GM23338 (cell line): ENCODE measurements at regions not wholly inside any gene's neighbourhood (a gene's known extent, or its start where the extent isn't known, plus 50 kb on each side); places are given as distances from the start of the nearest gene placed in this dataset.

ENCODE experiments used
- ATAC-seq: fragments of 200-7000 bp; cut with Tn5 transposase; 3 replicates; pipeline ENCODE4 v1.9.1; 2020
- DNase-seq: peaks from one replicate; pipeline ENCODE4 v3.0.0-alpha.2; 2015; ENCODE audit warnings: low spot score
- H2AFZ ChIP-seq: fragments of 200-600 bp; sonication (generic); 2 replicates; pipeline ENCODE4 v1.8.0; 2016; ENCODE audit warnings: antibody characterized with exemption, mild to moderate bottlenecking, moderate library complexity
- H3F3A ChIP-seq: fragments of 200-600 bp; sonication (generic); replicated peaks from 2 replicates; pipeline ENCODE4 v1.8.0; 2017; ENCODE audit warnings: antibody characterized with exemption, mixed run types, low read depth
- H3K27ac ChIP-seq: fragments of 200-600 bp; sonication (generic); 2 replicates; pipeline ENCODE4 v1.6.1; 2016; ENCODE audit warnings: low read depth
- H3K27me3 ChIP-seq: fragments of 200-600 bp; sonication (generic); 2 replicates; pipeline ENCODE4 v1.8.0; 2016; ENCODE audit warnings: mild to moderate bottlenecking, mixed run types, moderate library complexity; ENCODE audit not compliant: insufficient read depth
- H3K36me3 ChIP-seq: fragments of 200-600 bp; sonication (generic); 2 replicates; pipeline ENCODE4 v1.8.0; 2016; ENCODE audit warnings: mild to moderate bottlenecking; ENCODE audit not compliant: insufficient read depth
- H3K4me1 ChIP-seq: fragments of 200-600 bp; sonication (generic); 2 replicates; pipeline ENCODE4 v1.8.0; 2016; ENCODE audit warnings: mild to moderate bottlenecking, moderate library complexity; ENCODE audit not compliant: insufficient read depth
- H3K4me2 ChIP-seq: fragments of 200-600 bp; sonication (generic); 2 replicates; pipeline ENCODE4 v1.7.1; 2017; ENCODE audit warnings: mixed run types
- H3K4me3 ChIP-seq: fragments of 200-600 bp; sonication (generic); 2 replicates; pipeline ENCODE4 v1.6.1; 2016; ENCODE audit warnings: mixed run types
- H3K79me2 ChIP-seq: fragments of 200-600 bp; sonication (generic); replicated peaks from 2 replicates; pipeline ENCODE4 v1.8.0; 2017; ENCODE audit warnings: mild to moderate bottlenecking; ENCODE audit not compliant: insufficient read depth
- H3K9me2 ChIP-seq: fragments of 200-600 bp; sonication (generic); 2 replicates; pipeline ENCODE4 v1.8.0; 2017; ENCODE audit not compliant: insufficient read depth
- H4K20me1 ChIP-seq: fragments of 200-600 bp; sonication (generic); replicated peaks from 2 replicates; pipeline ENCODE4 v1.8.0; 2017; ENCODE audit warnings: mild to moderate bottlenecking; ENCODE audit not compliant: insufficient read depth
- H3K27ac Mint-ChIP-seq: 2 replicates; pipeline ENCODE4 v1.8.0; 2020; ENCODE audit warnings: inconsistent platforms, mild to moderate bottlenecking, moderate library complexity, mixed read lengths
- H3K27me3 Mint-ChIP-seq: 3 replicates; pipeline ENCODE4 v1.8.0; 2022; ENCODE audit warnings: low read depth, mild to moderate bottlenecking, moderate library complexity, mixed read lengths, inconsistent platforms; ENCODE audit not compliant: insufficient read depth, poor library complexity
- H3K36me3 Mint-ChIP-seq: 3 replicates; pipeline ENCODE4 v1.8.0; 2021; ENCODE audit warnings: low read depth, mild to moderate bottlenecking, inconsistent platforms, moderate library complexity, mixed read lengths
- H3K4me1 Mint-ChIP-seq: 3 replicates; pipeline ENCODE4 v1.8.0; 2020; ENCODE audit warnings: mild to moderate bottlenecking, inconsistent platforms, mixed read lengths
- H3K4me3 Mint-ChIP-seq: 3 replicates; pipeline ENCODE4 v1.8.0; 2021; ENCODE audit warnings: moderate library complexity, mild to moderate bottlenecking, inconsistent platforms, mixed read lengths
- H3K9me3 Mint-ChIP-seq: 3 replicates; pipeline ENCODE4 v1.8.0; 2020; ENCODE audit warnings: moderate library complexity, mild to moderate bottlenecking, inconsistent platforms, mixed read lengths
- CREB1 ChIP-seq: fragments of 250-450 bp; sonication (Bioruptor Pico); IDR thresholded peaks from 2 replicates; pipeline ENCODE4 v1.5.0; 2020; ENCODE audit warnings: low read depth, mild to moderate bottlenecking, moderate library complexity
- EZH2 ChIP-seq: fragments of 200-600 bp; sonication (generic); IDR thresholded peaks from one replicate; pipeline ENCODE4 v1.8.0; 2017; ENCODE audit warnings: antibody characterized with exemption, mild to moderate bottlenecking, low read depth; ENCODE audit not compliant: unreplicated experiment
- EZH2phosphoT487 ChIP-seq: fragments of 200-600 bp; sonication (generic); IDR thresholded peaks from one replicate; pipeline ENCODE4 v1.8.1; 2018; ENCODE audit warnings: antibody characterized with exemption; ENCODE audit not compliant: unreplicated experiment
- JUNB ChIP-seq: IDR thresholded peaks from one replicate; pipeline ENCODE4 v1.6.1; 2016; ENCODE audit warnings: antibody characterized with exemption; ENCODE audit not compliant: unreplicated experiment
- NANOG ChIP-seq: IDR thresholded peaks from 2 replicates; pipeline ENCODE4 v1.6.1; 2016; ENCODE audit warnings: antibody characterized with exemption, borderline replicate concordance
- POLR2AphosphoS5 ChIP-seq: IDR thresholded peaks from 2 replicates; pipeline ENCODE4 v1.6.1; 2016; ENCODE audit warnings: antibody characterized with exemption, low read depth
- STAT1 ChIP-seq: IDR thresholded peaks from one replicate; pipeline ENCODE4 v1.6.1; 2016; ENCODE audit warnings: antibody characterized with exemption; ENCODE audit not compliant: unreplicated experiment
- ZNF114 ChIP-seq: fragments of 250-450 bp; sonication (Bioruptor Pico); IDR thresholded peaks from 2 replicates; pipeline ENCODE4 v1.5.0; 2020; ENCODE audit warnings: mild to moderate bottlenecking, moderate library complexity
- ZNF331 ChIP-seq: fragments of 250-450 bp; sonication (Bioruptor Pico); IDR thresholded peaks from 2 replicates; pipeline ENCODE4 v1.5.0; 2020; ENCODE audit warnings: low read depth, mild to moderate bottlenecking, moderate library complexity
- TF ChIP-seq, protein P1 (sequence below): IDR thresholded peaks from one replicate; pipeline ENCODE4 v1.6.1; 2018; ENCODE audit warnings: antibody characterized with exemption; ENCODE audit not compliant: unreplicated experiment
- TF ChIP-seq, protein P2 (sequence below): IDR thresholded peaks from 2 replicates; pipeline ENCODE4 v1.6.1; 2016; ENCODE audit warnings: antibody characterized with exemption
- TF ChIP-seq, protein P3 (sequence below), 2 experiments: fragments of 200-600 bp in 1 of 2; sonication (generic) in 1 of 2; conservative IDR thresholded peaks; 2 replicates each; pipeline versions ENCODE4 v1.5.1 to v1.6.1; 2016 to 2017; ENCODE audit warnings: antibody characterized with exemption in 2 of 2, low read depth in 2 of 2, mild to moderate bottlenecking in 2 of 2, moderate library complexity in 1 of 2
- TF ChIP-seq, protein P4 (sequence below): fragments of 250-450 bp; sonication (Bioruptor Pico); IDR thresholded peaks from 2 replicates; pipeline ENCODE4 v1.5.0; 2020; ENCODE audit warnings: mild to moderate bottlenecking, moderate library complexity

DNA sequence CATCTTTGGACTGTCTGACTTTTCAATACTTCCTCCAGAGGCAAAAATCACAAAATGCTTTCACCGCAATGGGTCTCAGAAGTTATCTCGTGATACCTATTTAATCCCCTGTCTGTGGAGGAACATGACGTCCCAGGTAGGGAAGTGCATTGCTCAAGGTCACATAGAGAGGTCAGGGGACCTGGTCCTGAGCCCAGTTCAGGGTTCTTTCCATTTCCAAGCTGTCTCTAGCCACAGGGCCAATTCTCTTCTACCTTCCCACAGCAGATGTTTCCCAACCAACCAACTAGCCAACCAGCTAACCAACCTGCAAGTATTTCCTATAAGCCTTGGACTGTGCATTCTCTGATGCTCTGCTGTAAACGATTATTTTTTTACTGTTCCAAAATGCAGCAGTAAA lies 122.2 kb upstream of the DLG1 start:
- ATAC-seq, result no peak

More for the DNA sequence above, 122.2 kb upstream of the DLG1 start:
- peaks cover 16% of the 10 kb centered on the region for H3K4me1 Mint-ChIP-seq
- H3K9me3 Mint-ChIP-seq, result no peaks in the 10 kb centered on the region
- no peaks in the 10 kb centered on the region for H3K27me3 ChIP-seq
- no peak overlapping the region for H3K4me2 ChIP-seq
- H3K27ac ChIP-seq, result no peak overlapping the region
- H3F3A ChIP-seq, result no peaks in the 10 kb centered on the region
- H4K20me1 ChIP-seq, result no peaks in the 10 kb centered on the region
- H3K4me1 ChIP-seq, result peaks cover 8% of the 10 kb centered on the region
- DNase-seq, result no peak
- no peaks in the 10 kb centered on the region for H3K9me2 ChIP-seq
- TF ChIP-seq, protein P1, sequence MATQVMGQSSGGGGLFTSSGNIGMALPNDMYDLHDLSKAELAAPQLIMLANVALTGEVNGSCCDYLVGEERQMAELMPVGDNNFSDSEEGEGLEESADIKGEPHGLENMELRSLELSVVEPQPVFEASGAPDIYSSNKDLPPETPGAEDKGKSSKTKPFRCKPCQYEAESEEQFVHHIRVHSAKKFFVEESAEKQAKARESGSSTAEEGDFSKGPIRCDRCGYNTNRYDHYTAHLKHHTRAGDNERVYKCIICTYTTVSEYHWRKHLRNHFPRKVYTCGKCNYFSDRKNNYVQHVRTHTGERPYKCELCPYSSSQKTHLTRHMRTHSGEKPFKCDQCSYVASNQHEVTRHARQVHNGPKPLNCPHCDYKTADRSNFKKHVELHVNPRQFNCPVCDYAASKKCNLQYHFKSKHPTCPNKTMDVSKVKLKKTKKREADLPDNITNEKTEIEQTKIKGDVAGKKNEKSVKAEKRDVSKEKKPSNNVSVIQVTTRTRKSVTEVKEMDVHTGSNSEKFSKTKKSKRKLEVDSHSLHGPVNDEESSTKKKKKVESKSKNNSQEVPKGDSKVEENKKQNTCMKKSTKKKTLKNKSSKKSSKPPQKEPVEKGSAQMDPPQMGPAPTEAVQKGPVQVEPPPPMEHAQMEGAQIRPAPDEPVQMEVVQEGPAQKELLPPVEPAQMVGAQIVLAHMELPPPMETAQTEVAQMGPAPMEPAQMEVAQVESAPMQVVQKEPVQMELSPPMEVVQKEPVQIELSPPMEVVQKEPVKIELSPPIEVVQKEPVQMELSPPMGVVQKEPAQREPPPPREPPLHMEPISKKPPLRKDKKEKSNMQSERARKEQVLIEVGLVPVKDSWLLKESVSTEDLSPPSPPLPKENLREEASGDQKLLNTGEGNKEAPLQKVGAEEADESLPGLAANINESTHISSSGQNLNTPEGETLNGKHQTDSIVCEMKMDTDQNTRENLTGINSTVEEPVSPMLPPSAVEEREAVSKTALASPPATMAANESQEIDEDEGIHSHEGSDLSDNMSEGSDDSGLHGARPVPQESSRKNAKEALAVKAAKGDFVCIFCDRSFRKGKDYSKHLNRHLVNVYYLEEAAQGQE, result no peak
- TF ChIP-seq ZNF114 (CRISPR knock-in tag), result no peak
- TF ChIP-seq EZH2phosphoT487, result no peak
- TF ChIP-seq, protein P2, sequence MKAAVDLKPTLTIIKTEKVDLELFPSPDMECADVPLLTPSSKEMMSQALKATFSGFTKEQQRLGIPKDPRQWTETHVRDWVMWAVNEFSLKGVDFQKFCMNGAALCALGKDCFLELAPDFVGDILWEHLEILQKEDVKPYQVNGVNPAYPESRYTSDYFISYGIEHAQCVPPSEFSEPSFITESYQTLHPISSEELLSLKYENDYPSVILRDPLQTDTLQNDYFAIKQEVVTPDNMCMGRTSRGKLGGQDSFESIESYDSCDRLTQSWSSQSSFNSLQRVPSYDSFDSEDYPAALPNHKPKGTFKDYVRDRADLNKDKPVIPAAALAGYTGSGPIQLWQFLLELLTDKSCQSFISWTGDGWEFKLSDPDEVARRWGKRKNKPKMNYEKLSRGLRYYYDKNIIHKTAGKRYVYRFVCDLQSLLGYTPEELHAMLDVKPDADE, result no peak
- TF ChIP-seq STAT1, result no peak
- TF ChIP-seq POLR2AphosphoS5, result no peak
- TF ChIP-seq CREB1 (CRISPR knock-in tag), result no peak
- no peak for TF ChIP-seq EZH2
- TF ChIP-seq JUNB, result no peak
- no peak for TF ChIP-seq NANOG
- TF ChIP-seq, protein P3, sequence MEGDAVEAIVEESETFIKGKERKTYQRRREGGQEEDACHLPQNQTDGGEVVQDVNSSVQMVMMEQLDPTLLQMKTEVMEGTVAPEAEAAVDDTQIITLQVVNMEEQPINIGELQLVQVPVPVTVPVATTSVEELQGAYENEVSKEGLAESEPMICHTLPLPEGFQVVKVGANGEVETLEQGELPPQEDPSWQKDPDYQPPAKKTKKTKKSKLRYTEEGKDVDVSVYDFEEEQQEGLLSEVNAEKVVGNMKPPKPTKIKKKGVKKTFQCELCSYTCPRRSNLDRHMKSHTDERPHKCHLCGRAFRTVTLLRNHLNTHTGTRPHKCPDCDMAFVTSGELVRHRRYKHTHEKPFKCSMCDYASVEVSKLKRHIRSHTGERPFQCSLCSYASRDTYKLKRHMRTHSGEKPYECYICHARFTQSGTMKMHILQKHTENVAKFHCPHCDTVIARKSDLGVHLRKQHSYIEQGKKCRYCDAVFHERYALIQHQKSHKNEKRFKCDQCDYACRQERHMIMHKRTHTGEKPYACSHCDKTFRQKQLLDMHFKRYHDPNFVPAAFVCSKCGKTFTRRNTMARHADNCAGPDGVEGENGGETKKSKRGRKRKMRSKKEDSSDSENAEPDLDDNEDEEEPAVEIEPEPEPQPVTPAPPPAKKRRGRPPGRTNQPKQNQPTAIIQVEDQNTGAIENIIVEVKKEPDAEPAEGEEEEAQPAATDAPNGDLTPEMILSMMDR (conservative IDR thresholded peaks at IDR 0.05; ENCODE audit: low read depth in 2 of 2), result no peak
- TF ChIP-seq ZNF331 (CRISPR knock-in tag), result no peak
- TF ChIP-seq, protein P4, sequence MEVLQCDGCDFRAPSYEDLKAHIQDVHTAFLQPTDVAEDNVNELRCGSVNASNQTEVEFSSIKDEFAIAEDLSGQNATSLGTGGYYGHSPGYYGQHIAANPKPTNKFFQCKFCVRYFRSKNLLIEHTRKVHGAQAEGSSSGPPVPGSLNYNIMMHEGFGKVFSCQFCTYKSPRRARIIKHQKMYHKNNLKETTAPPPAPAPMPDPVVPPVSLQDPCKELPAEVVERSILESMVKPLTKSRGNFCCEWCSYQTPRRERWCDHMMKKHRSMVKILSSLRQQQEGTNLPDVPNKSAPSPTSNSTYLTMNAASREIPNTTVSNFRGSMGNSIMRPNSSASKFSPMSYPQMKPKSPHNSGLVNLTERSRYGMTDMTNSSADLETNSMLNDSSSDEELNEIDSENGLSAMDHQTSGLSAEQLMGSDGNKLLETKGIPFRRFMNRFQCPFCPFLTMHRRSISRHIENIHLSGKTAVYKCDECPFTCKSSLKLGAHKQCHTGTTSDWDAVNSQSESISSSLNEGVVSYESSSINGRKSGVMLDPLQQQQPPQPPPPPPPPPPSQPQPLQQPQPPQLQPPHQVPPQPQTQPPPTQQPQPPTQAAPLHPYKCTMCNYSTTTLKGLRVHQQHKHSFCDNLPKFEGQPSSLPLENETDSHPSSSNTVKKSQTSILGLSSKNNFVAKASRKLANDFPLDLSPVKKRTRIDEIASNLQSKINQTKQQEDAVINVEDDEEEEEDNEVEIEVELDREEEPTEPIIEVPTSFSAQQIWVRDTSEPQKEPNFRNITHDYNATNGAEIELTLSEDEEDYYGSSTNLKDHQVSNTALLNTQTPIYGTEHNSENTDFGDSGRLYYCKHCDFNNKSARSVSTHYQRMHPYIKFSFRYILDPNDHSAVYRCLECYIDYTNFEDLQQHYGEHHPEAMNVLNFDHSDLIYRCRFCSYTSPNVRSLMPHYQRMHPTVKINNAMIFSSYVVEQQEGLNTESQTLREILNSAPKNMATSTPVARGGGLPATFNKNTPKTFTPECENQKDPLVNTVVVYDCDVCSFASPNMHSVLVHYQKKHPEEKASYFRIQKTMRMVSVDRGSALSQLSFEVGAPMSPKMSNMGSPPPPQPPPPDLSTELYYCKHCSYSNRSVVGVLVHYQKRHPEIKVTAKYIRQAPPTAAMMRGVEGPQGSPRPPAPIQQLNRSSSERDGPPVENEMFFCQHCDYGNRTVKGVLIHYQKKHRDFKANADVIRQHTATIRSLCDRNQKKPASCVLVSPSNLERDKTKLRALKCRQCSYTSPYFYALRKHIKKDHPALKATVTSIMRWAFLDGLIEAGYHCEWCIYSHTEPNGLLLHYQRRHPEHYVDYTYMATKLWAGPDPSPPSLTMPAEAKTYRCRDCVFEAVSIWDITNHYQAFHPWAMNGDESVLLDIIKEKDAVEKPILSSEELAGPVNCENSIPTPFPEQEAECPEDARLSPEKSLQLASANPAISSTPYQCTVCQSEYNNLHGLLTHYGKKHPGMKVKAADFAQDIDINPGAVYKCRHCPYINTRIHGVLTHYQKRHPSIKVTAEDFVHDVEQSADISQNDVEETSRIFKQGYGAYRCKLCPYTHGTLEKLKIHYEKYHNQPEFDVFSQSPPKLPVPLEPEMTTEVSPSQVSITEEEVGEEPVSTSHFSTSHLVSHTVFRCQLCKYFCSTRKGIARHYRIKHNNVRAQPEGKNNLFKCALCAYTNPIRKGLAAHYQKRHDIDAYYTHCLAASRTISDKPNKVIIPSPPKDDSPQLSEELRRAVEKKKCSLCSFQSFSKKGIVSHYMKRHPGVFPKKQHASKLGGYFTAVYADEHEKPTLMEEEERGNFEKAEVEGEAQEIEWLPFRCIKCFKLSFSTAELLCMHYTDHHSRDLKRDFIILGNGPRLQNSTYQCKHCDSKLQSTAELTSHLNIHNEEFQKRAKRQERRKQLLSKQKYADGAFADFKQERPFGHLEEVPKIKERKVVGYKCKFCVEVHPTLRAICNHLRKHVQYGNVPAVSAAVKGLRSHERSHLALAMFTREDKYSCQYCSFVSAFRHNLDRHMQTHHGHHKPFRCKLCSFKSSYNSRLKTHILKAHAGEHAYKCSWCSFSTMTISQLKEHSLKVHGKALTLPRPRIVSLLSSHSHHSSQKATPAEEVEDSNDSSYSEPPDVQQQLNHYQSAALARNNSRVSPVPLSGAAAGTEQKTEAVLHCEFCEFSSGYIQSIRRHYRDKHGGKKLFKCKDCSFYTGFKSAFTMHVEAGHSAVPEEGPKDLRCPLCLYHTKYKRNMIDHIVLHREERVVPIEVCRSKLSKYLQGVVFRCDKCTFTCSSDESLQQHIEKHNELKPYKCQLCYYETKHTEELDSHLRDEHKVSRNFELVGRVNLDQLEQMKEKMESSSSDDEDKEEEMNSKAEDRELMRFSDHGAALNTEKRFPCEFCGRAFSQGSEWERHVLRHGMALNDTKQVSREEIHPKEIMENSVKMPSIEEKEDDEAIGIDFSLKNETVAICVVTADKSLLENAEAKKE (CRISPR knock-in tag), result no peak
- H3K27ac Mint-ChIP-seq, result no peak overlapping the region
- no peak overlapping the region for H3K4me3 ChIP-seq
- H3K4me3 Mint-ChIP-seq, result no peak overlapping the region
- peak overlapping the region; percentile 59; the same call in 1 of the 2 replicates for H2AFZ ChIP-seq
- no peaks in the 10 kb centered on the region for H3K79me2 ChIP-seq
- H3K36me3 ChIP-seq, result no peaks in the 10 kb centered on the region
- peaks cover 9% of the 10 kb centered on the region for H3K27me3 Mint-ChIP-seq
- no peaks in the 10 kb centered on the region for H3K36me3 Mint-ChIP-seq
